Heart right ventricle (tissue), 16 donors: ENCODE measurements at regions not wholly inside any gene's neighbourhood (a gene's known extent, or its start where the extent isn't known, plus 50 kb on each side); places are given as distances from the start of the nearest gene placed in this dataset.

Source experiments
- ATAC-seq, 8 donors: fragments of 200-7000 bp; cut with Tn5 transposase; one replicate each; pipeline ENCODE4 v1.9.1; 2020; ENCODE audit warnings: mild to moderate bottlenecking in 8 of 8, moderate library complexity in 8 of 8, moderate number of reproducible peaks in 1 of 8
- DNase-seq, 2 donors: peaks; one replicate each; pipeline ENCODE4 v3.0.0-alpha.2; 2020
- H3K27ac ChIP-seq, 10 donors: fragments of 200-600 bp; sonication (generic) in 2 of 10; one replicate each; pipeline versions ENCODE4 v1.5.0 to v1.8.0; 2020 to 2022; ENCODE audit warnings: mild to moderate bottlenecking in 3 of 10
- H3K27me3 ChIP-seq, 7 donors: fragments of 200-600 bp; one replicate each; pipeline ENCODE4 v1.8.0; 2021 to 2022; ENCODE audit warnings: mild to moderate bottlenecking in 2 of 7
- H3K36me3 ChIP-seq, 9 donors: fragments of 200-600 bp; sonication (generic) in 1 of 9; one replicate each; pipeline versions ENCODE4 v1.5.0 to v1.8.0; 2020 to 2022; ENCODE audit warnings: mild to moderate bottlenecking in 2 of 9
- H3K4me1 ChIP-seq, 9 donors: fragments of 200-600 bp; sonication (generic) in 1 of 9; one replicate each; pipeline versions ENCODE4 v1.5.0 to v1.8.0; 2020 to 2022; ENCODE audit warnings: mild to moderate bottlenecking in 4 of 9
- H3K4me3 ChIP-seq, 10 donors: fragments of 200-600 bp; sonication (generic) in 2 of 10; one replicate each; pipeline versions ENCODE4 v1.5.0 to v1.8.0; 2020 to 2022; ENCODE audit warnings: mild to moderate bottlenecking in 7 of 10, moderate library complexity in 2 of 10
- H3K9me3 ChIP-seq, 11 donors: fragments of 200-600 bp in 10 of 11; sonication (generic) in 2 of 11; one replicate each; pipeline versions ENCODE4 v1.5.0 to v1.8.0; 2013 to 2022; ENCODE audit warnings: mild to moderate bottlenecking in 2 of 11, control low read depth in 1 of 11, moderate library complexity in 1 of 11
- WGBS, 2 donors: extraction: QIAGEN DNeasy Blood & Tissue Kit; methylation state at CpG; one replicate each; pipeline ENCODE4 v1.1.7; 2013; ENCODE audit warnings: inconsistent platforms in 1 of 2; 5-methylcytosine and 5-hydroxymethylcytosine counted together
- intact Hi-C, 10 donors: fragments of 100-400 bp; cut with DNase I; formaldehyde crosslinking; loops; one replicate each; pipeline versions ENCODE4 v1.11.1 to v1.14.2; 2022
- TF ChIP-seq, protein P1 (sequence below), 9 donors: fragments of 200-600 bp; sonication (generic) in 2 of 9; IDR thresholded peaks; one replicate each; pipeline versions ENCODE4 v1.5.0 to v1.8.0; 2021 to 2022; ENCODE audit warnings: antibody characterized with exemption in 9 of 9, mild to moderate bottlenecking in 5 of 9, moderate library complexity in 1 of 9
- donor health status: Arrhythmogenic right ventricular cardiomyopathy.
- donor health status: ischemic (EF 13 %, LVEDD 7.1; RV severe dilation, severe dysfunction).
- donor health status: healthy with polysubstance abuse.
- donor health status: DM: no; HTN: yes; CAD: no.
- donor health status: DM: no; HTN: no; CAD: no.
- donor health status: ischemic (EF 25% LVEDD 6.9; RV normal size, moderate dysfunction).
- donor health status: ischemic (EF 25% LVEDD 5.7; RV mildly dilated, moderate dysfunction).
- donor health status: healthy.
- donor health status: DM: yes; HTN: yes; CAD: no.
- donor health status: Ischemic cardiomyopathy.
- donor health status: ischemic (EF 35%, LVEDD 5.7; RV mildly dilated, moderate dysfunction).
- donor health status: nonischemic (EF 11% LVEDD 7.7; RV severe dilation, severe dysfunction).
- donor health status: DM: yes; HTN: yes; CAD: no.
- donor health status: PGD.
- donor health status: ischemic (EF 29% LVEDD 5.4; RV normal size, mild dysfunction).
- donor health status: nonischemic (EF 23%, LVEDD 6.1; RV moderate dilation, normal function).

DNA sequence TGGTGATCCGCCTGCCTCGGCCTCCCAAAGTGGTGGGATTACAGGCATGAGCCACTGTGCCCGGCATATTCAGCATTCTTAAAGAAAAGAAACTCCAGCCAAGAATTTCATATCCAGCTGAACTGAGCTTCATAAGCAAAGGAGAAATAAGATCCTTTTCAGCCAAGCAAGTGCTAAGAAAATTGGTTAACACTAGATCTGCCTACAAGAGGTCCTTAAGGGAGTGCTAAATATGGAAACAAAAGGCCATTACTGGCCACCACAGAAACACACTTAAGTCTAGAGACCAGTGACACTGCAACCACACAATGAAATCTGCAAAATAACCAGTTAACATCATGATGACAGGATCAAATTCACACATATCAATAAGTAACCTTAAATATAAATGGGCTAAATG lies 331.5 kb downstream of the MAN2A1 start:
- TF ChIP-seq, protein P1, sequence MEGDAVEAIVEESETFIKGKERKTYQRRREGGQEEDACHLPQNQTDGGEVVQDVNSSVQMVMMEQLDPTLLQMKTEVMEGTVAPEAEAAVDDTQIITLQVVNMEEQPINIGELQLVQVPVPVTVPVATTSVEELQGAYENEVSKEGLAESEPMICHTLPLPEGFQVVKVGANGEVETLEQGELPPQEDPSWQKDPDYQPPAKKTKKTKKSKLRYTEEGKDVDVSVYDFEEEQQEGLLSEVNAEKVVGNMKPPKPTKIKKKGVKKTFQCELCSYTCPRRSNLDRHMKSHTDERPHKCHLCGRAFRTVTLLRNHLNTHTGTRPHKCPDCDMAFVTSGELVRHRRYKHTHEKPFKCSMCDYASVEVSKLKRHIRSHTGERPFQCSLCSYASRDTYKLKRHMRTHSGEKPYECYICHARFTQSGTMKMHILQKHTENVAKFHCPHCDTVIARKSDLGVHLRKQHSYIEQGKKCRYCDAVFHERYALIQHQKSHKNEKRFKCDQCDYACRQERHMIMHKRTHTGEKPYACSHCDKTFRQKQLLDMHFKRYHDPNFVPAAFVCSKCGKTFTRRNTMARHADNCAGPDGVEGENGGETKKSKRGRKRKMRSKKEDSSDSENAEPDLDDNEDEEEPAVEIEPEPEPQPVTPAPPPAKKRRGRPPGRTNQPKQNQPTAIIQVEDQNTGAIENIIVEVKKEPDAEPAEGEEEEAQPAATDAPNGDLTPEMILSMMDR (IDR thresholded peaks at IDR 0.05): no peak
- Histone ChIP-seq H3K9me3 (peaks cover 0 to 14% (median 0%) of the 10 kb centered on the region in 11 donors), H3K36me3 (no peaks in the 10 kb centered on the region), H3K4me3 (no peak overlapping the region), H3K27me3 (no peaks in the 10 kb centered on the region), H3K27ac (no peak overlapping the region), H3K4me1 (no peaks in the 10 kb centered on the region)
- DNase-seq (no peak), ATAC-seq (no peak)
- 91 to 93% methylated on average over 3 of the region's 3 CpGs for WGBS, 2 donors
- intact Hi-C loops: no loop called here

DNA sequence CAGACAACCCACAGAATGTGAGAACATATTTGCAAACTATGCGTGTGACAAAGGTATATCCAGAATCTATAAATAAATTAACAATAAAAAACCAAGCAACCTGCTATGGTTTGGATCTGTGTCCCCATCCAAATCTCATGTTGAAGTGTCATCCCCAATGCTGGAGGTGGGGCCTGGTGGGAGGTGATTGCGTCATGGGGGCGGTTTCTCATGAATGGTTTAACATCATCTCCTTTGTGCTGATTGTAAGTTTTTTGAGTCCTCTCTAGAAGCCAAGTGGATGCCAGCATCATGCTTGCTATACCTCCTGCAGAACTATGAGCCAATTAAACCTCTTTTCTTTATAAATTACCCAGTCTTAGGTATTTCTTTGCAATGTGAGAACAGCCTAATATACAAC lies 335.4 kb downstream of the MAN2A1 start:
- TF ChIP-seq, protein P1 (IDR thresholded peaks at IDR 0.05): no peak
- Histone ChIP-seq H3K27me3 (no peaks in the 10 kb centered on the region), H3K27ac (no peak overlapping the region), H3K4me1 (peaks cover 0 to 2% (median 0%) of the 10 kb centered on the region in 9 donors), H3K36me3 (no peaks in the 10 kb centered on the region), H3K9me3 (peaks cover 0 to 22% (median 0%) of the 10 kb centered on the region in 11 donors), H3K4me3 (no peak overlapping the region)
- 91 to 93% methylated on average over 3 of the region's 3 CpGs for WGBS, 2 donors
- ATAC-seq (no peak), DNase-seq (no peak)
- intact Hi-C loops: no loop called here

DNA sequence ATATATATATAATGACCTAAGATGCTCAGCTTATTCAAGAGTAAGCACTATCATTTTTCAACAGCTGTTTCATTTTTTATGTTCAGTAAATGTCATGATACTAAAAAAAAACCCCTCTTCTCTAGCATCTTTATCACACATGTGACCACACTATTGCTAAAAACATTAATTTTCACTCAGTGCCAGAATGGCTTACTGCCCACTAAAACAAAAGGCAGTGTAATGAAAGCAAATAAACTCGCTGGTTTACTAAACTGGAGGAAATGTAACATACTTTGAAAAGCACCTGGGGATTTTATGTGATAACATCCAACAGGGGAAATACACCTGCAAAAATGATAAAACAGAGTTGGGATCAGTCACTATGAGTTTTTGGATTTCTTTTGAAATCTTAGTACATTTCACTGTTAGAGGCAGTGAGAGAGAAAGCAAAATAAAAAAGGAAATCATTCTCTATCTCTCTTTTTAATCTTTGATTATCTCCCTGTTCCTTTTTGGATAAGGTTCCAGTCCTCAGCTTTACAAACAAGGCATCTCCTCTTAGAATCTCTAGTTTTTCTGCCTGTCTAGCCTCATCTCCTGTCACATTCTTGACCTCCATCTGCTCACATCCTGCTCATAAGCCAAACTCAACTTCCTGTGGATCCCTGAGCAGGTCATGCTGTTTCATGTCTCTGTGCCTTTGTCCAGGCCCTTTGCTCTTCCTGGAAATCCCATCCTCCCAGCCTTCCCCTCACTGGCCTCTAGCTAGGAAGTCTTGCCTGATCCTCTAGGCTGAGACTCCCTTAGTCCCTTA lies 338.0 kb downstream of the MAN2A1 start:
- intact Hi-C loops: no loop called here
- Histone ChIP-seq H3K36me3 (no peaks in the 10 kb centered on the region), H3K9me3 (peaks cover 0 to 22% (median 0%) of the 10 kb centered on the region in 11 donors), H3K4me3 (no peak overlapping the region), H3K4me1 (peaks cover 0 to 2% (median 0%) of the 10 kb centered on the region in 9 donors), H3K27ac (no peak overlapping the region), H3K27me3 (no peaks in the 10 kb centered on the region)
- TF ChIP-seq, protein P1 (IDR thresholded peaks at IDR 0.05): no peak
- DNase-seq (no peak), ATAC-seq (no peak)
- 34 to 46% methylated on average over 1 of the region's 1 CpG for WGBS, 2 donors

DNA sequence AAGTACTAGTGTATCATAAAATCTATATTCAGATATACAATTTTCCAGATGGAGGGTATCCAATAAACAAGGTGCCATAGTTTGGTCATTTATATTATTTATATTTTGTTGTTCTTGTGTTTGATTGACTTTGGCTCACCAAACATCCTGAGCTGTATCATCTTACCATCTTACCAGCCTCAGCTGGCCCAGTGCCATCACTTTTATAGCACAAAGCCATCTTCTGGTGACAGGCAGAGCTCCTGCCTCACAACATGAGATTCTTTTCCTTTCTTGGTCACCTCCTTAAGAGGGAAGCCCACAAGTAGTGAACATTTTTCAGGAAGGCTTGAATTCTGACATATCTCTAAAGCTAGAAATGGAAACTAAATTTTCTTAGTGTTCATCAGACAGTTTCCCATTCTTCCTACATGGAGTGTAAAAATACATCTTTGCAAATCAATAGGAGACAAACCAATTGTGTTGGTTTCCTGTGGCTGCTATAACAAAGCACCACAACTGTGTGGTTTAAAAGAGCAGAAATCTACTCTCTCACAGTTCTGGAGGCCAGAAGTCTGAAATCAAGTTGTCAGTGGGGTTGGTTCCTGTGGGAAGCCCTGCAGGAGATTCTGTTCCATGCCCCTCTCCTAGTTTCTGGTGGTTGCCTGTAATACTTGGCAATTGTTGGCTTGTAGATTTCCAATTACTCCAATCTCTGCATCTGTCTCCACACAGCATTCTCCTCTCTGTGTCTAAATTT lies 341.8 kb downstream of the MAN2A1 start:
- peaks cover 0 to 4% (median 0%) of the 10 kb centered on the region in 9 donors for H3K4me1 ChIP-seq
- DNase-seq: no peak
- H3K27me3 ChIP-seq: peaks cover 0 to 10% (median 5%) of the 10 kb centered on the region in 7 donors
- peaks cover 0 to 7% (median 0%) of the 10 kb centered on the region in 11 donors for H3K9me3 ChIP-seq
- TF ChIP-seq, protein P1 (IDR thresholded peaks at IDR 0.05): no peak
- H3K4me3 ChIP-seq: no peak overlapping the region
- no peak for ATAC-seq
- H3K27ac ChIP-seq: no peak overlapping the region
- H3K36me3 ChIP-seq: no peaks in the 10 kb centered on the region
- intact Hi-C loops: no loop called here
